ENCODE measurements at regions not wholly inside any gene's neighbourhood (a gene's known extent, or its start where the extent isn't known, plus 50 kb on each side); places are given as distances from the start of the nearest gene placed in this dataset.

DNA sequence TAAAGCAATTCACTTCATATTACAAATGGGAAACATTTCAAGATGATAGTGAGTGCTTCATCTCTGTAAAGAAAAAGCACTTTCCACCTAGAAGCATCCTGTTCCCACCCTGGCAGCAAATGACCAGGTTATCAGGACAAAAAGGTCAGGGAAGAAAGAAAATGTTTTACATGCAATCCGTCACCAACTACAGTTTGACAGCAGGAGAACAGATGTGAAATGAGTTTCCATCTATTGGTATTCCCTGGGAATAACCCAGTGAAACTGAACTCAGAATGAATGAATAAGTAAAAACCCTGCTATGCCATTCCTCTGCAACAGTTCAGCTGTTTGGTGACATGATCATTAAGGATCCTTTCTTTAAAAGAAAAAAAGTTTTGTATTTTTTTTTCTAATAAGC is 67.6 kb downstream of the HTR1A start:
- H3K27ac ChIP-seq = no peak overlapping the region
- TF ChIP-seq, protein P1, sequence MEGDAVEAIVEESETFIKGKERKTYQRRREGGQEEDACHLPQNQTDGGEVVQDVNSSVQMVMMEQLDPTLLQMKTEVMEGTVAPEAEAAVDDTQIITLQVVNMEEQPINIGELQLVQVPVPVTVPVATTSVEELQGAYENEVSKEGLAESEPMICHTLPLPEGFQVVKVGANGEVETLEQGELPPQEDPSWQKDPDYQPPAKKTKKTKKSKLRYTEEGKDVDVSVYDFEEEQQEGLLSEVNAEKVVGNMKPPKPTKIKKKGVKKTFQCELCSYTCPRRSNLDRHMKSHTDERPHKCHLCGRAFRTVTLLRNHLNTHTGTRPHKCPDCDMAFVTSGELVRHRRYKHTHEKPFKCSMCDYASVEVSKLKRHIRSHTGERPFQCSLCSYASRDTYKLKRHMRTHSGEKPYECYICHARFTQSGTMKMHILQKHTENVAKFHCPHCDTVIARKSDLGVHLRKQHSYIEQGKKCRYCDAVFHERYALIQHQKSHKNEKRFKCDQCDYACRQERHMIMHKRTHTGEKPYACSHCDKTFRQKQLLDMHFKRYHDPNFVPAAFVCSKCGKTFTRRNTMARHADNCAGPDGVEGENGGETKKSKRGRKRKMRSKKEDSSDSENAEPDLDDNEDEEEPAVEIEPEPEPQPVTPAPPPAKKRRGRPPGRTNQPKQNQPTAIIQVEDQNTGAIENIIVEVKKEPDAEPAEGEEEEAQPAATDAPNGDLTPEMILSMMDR (IDR thresholded peaks at IDR 0.05) = no peak
- no peak for TF ChIP-seq ZFX (IDR thresholded peaks at IDR 0.05; ENCODE audit: borderline replicate concordance)

GRCh38 chr5:63878788-63879187 is 83.5 kb downstream of the HTR1A start:
- H3K27ac ChIP-seq = no peak overlapping the region
- TF ChIP-seq ZFX (IDR thresholded peaks at IDR 0.05; ENCODE audit: borderline replicate concordance) = no peak

DNA sequence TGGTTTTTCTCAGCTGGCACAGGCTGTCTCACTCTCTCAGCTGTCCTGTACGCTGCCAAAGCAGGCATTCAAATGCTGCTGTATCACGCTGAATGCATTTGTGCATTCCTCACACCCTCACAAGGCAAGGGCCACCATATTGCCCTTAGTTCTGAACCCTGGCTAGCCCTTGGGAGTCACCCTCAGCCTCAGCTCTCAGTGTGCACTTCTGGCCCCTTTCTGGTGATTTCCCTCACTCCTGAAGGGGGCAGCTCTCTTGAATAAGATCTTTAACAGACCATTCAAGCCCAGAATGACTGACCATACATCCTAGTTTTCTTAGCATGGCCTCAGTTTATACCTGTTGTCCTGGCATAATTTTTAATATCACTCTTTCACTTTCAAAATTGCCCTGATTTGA is 84.3 kb downstream of the HTR1A start:
- TF ChIP-seq ZFX (IDR thresholded peaks at IDR 0.05; ENCODE audit: borderline replicate concordance) = no peak
- TF ChIP-seq, protein P1 (IDR thresholded peaks at IDR 0.05) = no peak
- no peak overlapping the region for H3K27ac ChIP-seq

GRCh38 chr5:63860379-63860778 is 101.9 kb downstream of the HTR1A start:
- no peak overlapping the region for H3K27ac ChIP-seq
- TF ChIP-seq, protein P1 (IDR thresholded peaks at IDR 0.05) = no peak
- TF ChIP-seq ZFX (IDR thresholded peaks at IDR 0.05; ENCODE audit: borderline replicate concordance) = no peak

- TF ChIP-seq ZFX (IDR thresholded peaks at IDR 0.05; ENCODE audit: borderline replicate concordance) = no peak
- TF ChIP-seq, protein P1 (IDR thresholded peaks at IDR 0.05) = no peak
- no peak overlapping the region for H3K27ac ChIP-seq
These were observed 108.2 kb downstream of the HTR1A start for GRCh38 chr5:63854076-63854475.

DNA sequence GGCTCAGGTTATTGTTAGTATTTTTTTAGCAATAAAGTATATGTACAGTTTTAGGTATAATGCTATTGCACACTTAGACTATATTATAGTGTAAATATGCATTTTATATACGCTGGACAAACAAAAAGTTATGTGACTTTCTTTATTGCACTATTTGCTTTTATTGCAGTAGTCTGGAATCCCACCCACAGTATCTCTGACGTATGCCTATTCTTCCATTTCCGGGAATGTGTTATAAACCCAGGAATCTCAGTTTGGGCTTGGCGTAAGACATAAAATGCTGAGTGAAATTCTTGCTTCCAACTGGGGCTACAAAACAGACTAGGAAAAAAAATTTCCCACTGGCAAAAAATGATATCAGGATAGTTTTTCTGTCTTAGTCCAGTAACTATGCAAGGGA is 119.1 kb downstream of the HTR1A start:
- TF ChIP-seq, protein P1 (IDR thresholded peaks at IDR 0.05) = no peak
- TF ChIP-seq ZFX (IDR thresholded peaks at IDR 0.05; ENCODE audit: borderline replicate concordance) = no peak
- H3K27ac ChIP-seq = no peak overlapping the region

- no peak for TF ChIP-seq ZFX (IDR thresholded peaks at IDR 0.05; ENCODE audit: borderline replicate concordance)
- TF ChIP-seq, protein P1 (IDR thresholded peaks at IDR 0.05) = no peak
- H3K27ac ChIP-seq = no peak overlapping the region
These were observed 124.8 kb downstream of the HTR1A start for GRCh38 chr5:63837437-63837836.

- TF ChIP-seq ZFX (IDR thresholded peaks at IDR 0.05; ENCODE audit: borderline replicate concordance) = no peak
- TF ChIP-seq, protein P1 (IDR thresholded peaks at IDR 0.05) = no peak
- no peak overlapping the region for H3K27ac ChIP-seq
These were observed 130.9 kb downstream of the HTR1A start for GRCh38 chr5:63831381-63831780.

Data from 22Rv1 (cell line).